Small intestine (tissue), 7 donors: ENCODE measurements at regions not wholly inside any gene's neighbourhood (a gene's known extent, or its start where the extent isn't known, plus 50 kb on each side); places are given as distances from the start of the nearest gene placed in this dataset.

Source experiments
- DNase-seq, 2 donors: peaks; one replicate each; pipeline versions ENCODE4 v3.0.0 to v3.0.0-alpha.2; 2013
- FAIRE-seq: peaks from 2 replicates; lab custom pipeline; 2012; peaks lifted over from hg19 to GRCh38; lab: Jason Lieb, UNC
- H3K27ac ChIP-seq, 3 donors: one replicate each; pipeline ENCODE4 v1.5.1; 2013; ENCODE audit warnings: low read length in 2 of 3, mild to moderate bottlenecking in 2 of 3, control low read depth in 1 of 3, inconsistent platforms in 1 of 3, low read depth in 1 of 3, moderate library complexity in 1 of 3
- H3K27me3 ChIP-seq, 3 donors: one replicate each; pipeline ENCODE4 v1.6.1; 2013; ENCODE audit warnings: low read length in 3 of 3, inconsistent platforms in 1 of 3; ENCODE audit not compliant: control insufficient read depth in 3 of 3, insufficient read depth in 3 of 3
- H3K36me3 ChIP-seq, 3 donors: one replicate each; pipeline ENCODE4 v1.6.1; 2013; ENCODE audit warnings: low read length in 3 of 3, inconsistent platforms in 1 of 3, low read depth in 1 of 3, mild to moderate bottlenecking in 1 of 3, moderate library complexity in 1 of 3; ENCODE audit not compliant: control insufficient read depth in 3 of 3, insufficient read depth in 2 of 3
- H3K4me1 ChIP-seq, 3 donors: one replicate each; pipeline ENCODE4 v1.6.1; 2013; ENCODE audit warnings: low read length in 2 of 3, inconsistent platforms in 1 of 3, low read depth in 1 of 3, mild to moderate bottlenecking in 1 of 3, moderate library complexity in 1 of 3; ENCODE audit not compliant: control insufficient read depth in 3 of 3, insufficient read depth in 2 of 3
- H3K4me3 ChIP-seq, 3 donors: one replicate each; pipeline ENCODE4 v1.5.1; 2013; ENCODE audit warnings: low read length in 3 of 3, control low read depth in 1 of 3, inconsistent platforms in 1 of 3, low read depth in 1 of 3, mild to moderate bottlenecking in 1 of 3, moderate library complexity in 1 of 3
- H3K9me3 ChIP-seq, 2 donors: one replicate each; pipeline ENCODE4 v1.6.1; 2013; ENCODE audit warnings: low read depth in 1 of 2, low read length in 1 of 2; ENCODE audit not compliant: control insufficient read depth in 2 of 2, insufficient read depth in 1 of 2
- WGBS, 3 donors: extraction: QIAGEN DNeasy Blood & Tissue Kit; methylation state at CpG; one replicate each; pipeline ENCODE4 v1.1.7; 2013; 5-methylcytosine and 5-hydroxymethylcytosine counted together
- donor health status: healthy with polysubstance abuse.
- donor health status: control.
- donor health status: control.
- donor health status: Bipolar disorder and iron deficiency.
- donor health status: healthy.

GRCh38 chr10:131573707-131574106 lies 262.2 kb upstream of the TCERG1L start:
- peaks cover 0 to 2% (median 0%) of the 10 kb centered on the region in 3 donors for H3K27me3 ChIP-seq
- no peaks in the 10 kb centered on the region for H3K4me1 ChIP-seq
- DNase-seq (no peak), FAIRE-seq (no peak)
- no peak overlapping the region for H3K27ac ChIP-seq
- no peaks in the 10 kb centered on the region for H3K9me3 ChIP-seq
- WGBS, 3 donors: 60 to 81% (median 81%) methylated on average over 2 of the region's 2 CpGs
- no peak overlapping the region for H3K4me3 ChIP-seq
- H3K36me3 ChIP-seq: no peaks in the 10 kb centered on the region

DNA sequence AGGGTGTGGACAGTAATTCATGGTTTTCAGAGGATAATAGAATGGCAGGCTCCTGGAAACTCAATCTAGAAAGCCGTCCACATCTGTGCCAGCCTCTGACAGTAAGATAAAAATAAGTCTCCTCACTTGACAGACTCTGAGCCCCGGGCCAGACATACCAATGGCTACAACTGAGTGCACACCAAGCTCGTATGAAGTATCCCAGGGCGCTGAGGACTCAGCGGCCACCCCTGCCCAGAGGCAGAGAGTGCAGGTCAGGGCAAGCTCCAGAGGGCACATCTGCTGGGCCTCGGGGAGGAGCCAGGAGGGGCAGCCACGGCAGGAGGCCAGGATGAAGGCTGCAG lies 262.8 kb upstream of the TCERG1L start:
- Histone ChIP-seq H3K27ac (no peak overlapping the region), H3K4me3 (no peak overlapping the region), H3K36me3 (no peaks in the 10 kb centered on the region), H3K9me3 (no peaks in the 10 kb centered on the region), H3K27me3 (peaks cover 0 to 2% (median 0%) of the 10 kb centered on the region in 3 donors), H3K4me1 (no peaks in the 10 kb centered on the region)
- no peak for FAIRE-seq
- no peak for DNase-seq
- 66 to 72% (median 68%) methylated on average over 7 of the region's 7 CpGs for WGBS, 3 donors

DNA sequence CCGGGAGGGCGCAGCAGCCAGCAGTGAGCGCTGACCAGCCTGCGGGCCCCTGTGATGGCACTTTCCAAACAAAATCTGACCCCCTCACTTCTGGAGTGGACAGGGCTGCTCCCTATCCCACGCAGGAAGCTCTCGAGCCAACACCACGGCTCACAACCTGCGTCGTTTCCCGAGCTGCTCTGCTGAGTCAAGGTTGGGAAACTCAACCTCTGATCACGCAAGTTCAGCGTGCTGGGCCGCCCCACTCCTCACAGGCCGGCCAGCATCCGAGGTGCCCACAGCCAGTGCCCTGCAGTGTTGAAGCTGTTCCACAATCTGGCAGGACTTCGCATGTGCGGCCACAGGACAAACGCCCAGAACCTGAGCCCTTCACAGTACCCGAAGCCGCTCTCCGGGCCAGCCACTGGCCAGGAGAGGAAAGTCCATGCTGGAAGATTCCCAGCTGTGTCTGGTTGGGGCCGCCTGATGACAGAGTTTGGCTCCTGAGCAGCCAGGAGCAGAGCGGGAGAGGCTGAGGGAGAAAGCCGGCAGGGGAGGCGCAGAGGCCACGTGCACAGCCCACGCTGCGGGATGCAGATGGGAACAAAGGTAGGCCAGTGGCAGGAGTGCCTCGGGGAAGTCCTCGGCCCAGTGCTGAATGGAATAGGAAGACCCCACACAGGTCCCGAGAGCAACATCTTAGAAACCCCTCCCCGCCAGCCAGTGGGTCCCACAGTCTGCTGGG lies 263.3 kb upstream of the TCERG1L start:
- no peak for FAIRE-seq
- no peaks in the 10 kb centered on the region for H3K36me3 ChIP-seq
- no peaks in the 10 kb centered on the region for H3K9me3 ChIP-seq
- H3K27me3 ChIP-seq: peaks cover 0 to 2% (median 0%) of the 10 kb centered on the region in 3 donors
- no peaks in the 10 kb centered on the region for H3K4me1 ChIP-seq
- H3K4me3 ChIP-seq: no peak overlapping the region
- WGBS, 3 donors: 87 to 90% (median 89%) methylated on average over 32 of the region's 32 CpGs
- no peak for DNase-seq
- H3K27ac ChIP-seq: no peak overlapping the region

- Histone ChIP-seq H3K4me3 (no peak overlapping the region), H3K4me1 (no peaks in the 10 kb centered on the region), H3K36me3 (no peaks in the 10 kb centered on the region), H3K27me3 (peaks cover 0 to 2% (median 0%) of the 10 kb centered on the region in 3 donors), H3K27ac (no peak overlapping the region), H3K9me3 (no peaks in the 10 kb centered on the region)
- no peak for DNase-seq
- WGBS, 3 donors: 90 to 92% (median 91%) methylated on average over 4 of the region's 4 CpGs
- FAIRE-seq: no peak
Observed at GRCh38 chr10:131575877-131576276, 264.4 kb upstream of the TCERG1L start.

DNA sequence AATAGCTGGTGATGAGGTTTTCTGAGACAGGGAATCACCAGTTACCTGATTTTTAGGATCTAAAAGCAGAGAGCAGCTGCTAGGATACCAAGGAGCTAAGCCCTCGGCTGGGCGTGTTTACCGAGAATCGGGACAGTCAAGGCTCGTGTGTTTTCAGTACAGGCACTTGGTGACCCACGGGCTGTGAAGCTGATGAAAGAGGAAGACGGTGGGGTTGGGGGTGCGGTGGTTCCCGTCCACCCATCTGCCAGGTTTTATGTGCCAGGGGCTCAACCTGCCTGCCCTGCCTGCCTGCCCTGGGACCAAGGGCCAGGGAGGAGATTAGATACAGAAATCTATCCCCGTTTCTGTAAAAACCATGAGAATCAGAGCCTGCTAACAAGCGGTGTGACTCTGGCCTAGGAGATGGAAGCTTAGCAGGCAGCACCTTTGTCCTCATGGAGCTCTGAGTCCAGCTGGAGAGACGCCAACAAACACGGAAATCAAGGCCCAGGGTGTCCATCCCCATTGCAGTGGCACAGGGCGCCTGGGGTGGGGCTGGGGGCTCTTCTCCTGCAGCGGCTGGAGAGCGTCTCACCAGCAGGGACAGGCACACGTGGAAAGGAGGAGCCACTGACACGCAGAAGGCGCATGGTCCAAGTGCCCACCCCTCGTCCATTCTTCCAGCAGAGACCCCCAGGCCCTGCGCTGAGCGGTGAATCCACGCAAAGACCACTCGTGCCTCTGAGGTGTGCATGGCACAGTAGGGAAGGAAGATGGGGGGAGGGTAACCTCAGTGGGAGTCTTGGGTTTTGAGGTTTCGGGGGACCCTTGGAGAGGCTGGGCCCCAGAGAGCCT lies 265.0 kb upstream of the TCERG1L start:
- no peak for DNase-seq
- Histone ChIP-seq H3K9me3 (no peaks in the 10 kb centered on the region), H3K27me3 (peaks cover 0 to 2% (median 0%) of the 10 kb centered on the region in 3 donors), H3K4me3 (no peak overlapping the region), H3K36me3 (no peaks in the 10 kb centered on the region), H3K27ac (no peak overlapping the region), H3K4me1 (no peaks in the 10 kb centered on the region)
- 68 to 78% (median 75%) methylated on average over 25 of the region's 25 CpGs for WGBS, 3 donors
- FAIRE-seq: no peak

GRCh38 chr10:131577178-131577555 lies 265.6 kb upstream of the TCERG1L start:
- Histone ChIP-seq H3K36me3 (no peaks in the 10 kb centered on the region), H3K9me3 (no peaks in the 10 kb centered on the region), H3K4me3 (no peak overlapping the region), H3K4me1 (no peaks in the 10 kb centered on the region), H3K27me3 (peaks cover 0 to 2% (median 0%) of the 10 kb centered on the region in 3 donors), H3K27ac (no peak overlapping the region)
- DNase-seq (no peak), FAIRE-seq (no peak)
- WGBS, 3 donors: 58 to 67% (median 63%) methylated on average over 9 of the region's 9 CpGs

DNA sequence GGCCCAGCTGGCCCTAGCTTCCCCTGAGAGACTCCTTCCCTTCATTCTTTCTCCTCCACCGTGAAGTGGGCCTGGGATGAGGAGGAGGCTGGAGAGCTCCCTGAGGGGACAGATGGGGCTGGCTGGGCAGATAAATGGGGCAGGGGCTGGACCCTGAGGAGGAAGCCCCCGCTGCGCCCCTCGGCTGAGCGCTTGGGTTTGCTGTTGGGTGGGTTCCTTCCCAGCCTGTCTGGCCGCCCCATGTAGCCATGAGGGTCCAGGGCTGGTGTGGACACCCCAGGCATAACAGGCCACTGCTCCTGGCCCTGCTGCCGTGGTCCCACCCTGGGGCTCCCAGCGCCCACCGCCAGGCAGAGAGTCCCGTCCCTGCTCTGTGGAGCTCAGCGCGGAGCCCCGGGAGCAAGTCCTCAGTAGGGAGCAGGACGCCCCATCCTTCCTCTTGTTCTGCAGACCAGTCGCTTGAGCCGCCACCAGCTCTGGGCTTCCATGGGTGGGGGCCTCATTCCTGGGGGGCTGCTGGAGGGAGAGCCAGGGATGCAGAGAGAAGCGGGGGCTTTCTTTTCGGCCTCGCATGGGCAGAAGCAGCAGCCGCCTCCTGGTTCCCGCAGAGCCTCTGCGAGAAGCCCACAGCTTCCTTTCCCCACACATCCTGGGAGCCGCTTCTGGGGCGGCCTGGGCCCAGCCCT lies 266.4 kb upstream of the TCERG1L start:
- no peak for FAIRE-seq
- H3K27me3 ChIP-seq: peaks cover 0 to 2% (median 0%) of the 10 kb centered on the region in 3 donors
- H3K9me3 ChIP-seq: no peaks in the 10 kb centered on the region
- H3K4me1 ChIP-seq: no peaks in the 10 kb centered on the region
- 90 to 92% (median 91%) methylated on average over 19 to 24 of the region's 24 CpGs for WGBS, 3 donors
- H3K4me3 ChIP-seq: no peak overlapping the region
- no peaks in the 10 kb centered on the region for H3K36me3 ChIP-seq
- no peak for DNase-seq
- no peak overlapping the region for H3K27ac ChIP-seq

DNA sequence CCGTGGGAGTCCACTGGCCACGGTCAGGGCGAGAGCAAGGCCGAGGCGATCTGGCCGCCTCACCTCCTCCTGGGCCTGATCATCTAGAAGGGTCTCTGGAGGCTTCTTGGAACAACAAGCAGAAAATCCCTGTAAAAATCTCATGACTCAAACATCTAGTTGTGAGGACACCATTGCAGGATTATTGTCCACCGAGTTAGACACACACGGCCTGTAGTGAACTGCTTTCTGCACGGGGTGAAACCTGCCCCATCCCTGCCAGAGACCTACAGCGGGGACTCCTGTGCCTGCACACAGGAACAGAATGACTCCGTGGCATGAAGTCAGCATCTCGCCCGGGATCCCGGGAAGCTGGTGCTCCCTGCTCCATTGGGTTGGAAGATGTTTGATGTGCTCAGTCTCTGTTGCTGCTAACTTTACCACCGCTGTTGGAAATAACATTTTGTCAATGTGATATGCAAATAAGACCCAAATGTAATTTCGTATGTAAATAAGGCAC lies 267.0 kb upstream of the TCERG1L start:
- Histone ChIP-seq H3K4me3 (no peak overlapping the region), H3K27me3 (peaks cover 0 to 2% (median 0%) of the 10 kb centered on the region in 3 donors), H3K36me3 (no peaks in the 10 kb centered on the region), H3K4me1 (no peaks in the 10 kb centered on the region), H3K27ac (no peak overlapping the region), H3K9me3 (no peaks in the 10 kb centered on the region)
- no peak for FAIRE-seq
- WGBS, 3 donors: 84 to 86% (median 84%) methylated on average over 16 of the region's 16 CpGs
- no peak for DNase-seq
